Mesenchymal stem cell (in vitro differentiated cells and primary cell): ENCODE measurements at regions not wholly inside any gene's neighbourhood (a gene's known extent, or its start where the extent isn't known, plus 50 kb on each side); places are given as distances from the start of the nearest gene placed in this dataset.

Source experiments
- DNase-seq: peaks from one replicate; pipeline ENCODE4 v3.0.0-alpha.2; 2013
- H2AFZ ChIP-seq: one replicate; pipeline ENCODE4 v1.6.1; 2013; ENCODE audit warnings: low read depth, mild to moderate bottlenecking, control low read depth, inconsistent platforms, low read length, moderate library complexity
- H2AK5ac ChIP-seq: 2 replicates; pipeline ENCODE4 v1.6.1; 2013; ENCODE audit warnings: low read length, moderate library complexity, mild to moderate bottlenecking, inconsistent platforms; ENCODE audit not compliant: severe bottlenecking
- H2BK120ac ChIP-seq: one replicate; pipeline ENCODE4 v1.6.1; 2013; ENCODE audit warnings: low read depth, mild to moderate bottlenecking, inconsistent platforms, low read length, moderate library complexity
- H2BK12ac ChIP-seq, 2 experiments: one replicate each; pipeline ENCODE4 v1.6.1; 2013; ENCODE audit warnings: inconsistent platforms in 2 of 2, low read length in 2 of 2, mild to moderate bottlenecking in 2 of 2, moderate library complexity in 2 of 2, control low read depth in 1 of 2
- H2BK15ac ChIP-seq: one replicate; pipeline ENCODE4 v1.6.1; 2013; ENCODE audit warnings: mild to moderate bottlenecking, low read depth, inconsistent platforms; ENCODE audit not compliant: poor library complexity, severe bottlenecking
- H2BK5ac ChIP-seq: 2 replicates; pipeline ENCODE4 v1.6.1; 2013; ENCODE audit warnings: low read depth, mild to moderate bottlenecking, low read length, control low read depth, inconsistent platforms; ENCODE audit not compliant: poor library complexity, severe bottlenecking
- H3K14ac ChIP-seq, 2 experiments: one replicate each; pipeline ENCODE4 v1.6.1; 2013; ENCODE audit warnings: inconsistent platforms in 2 of 2, low read length in 2 of 2, control low read depth in 1 of 2, mild to moderate bottlenecking in 1 of 2, moderate library complexity in 1 of 2
- H3K18ac ChIP-seq, 2 experiments: one replicate each; pipeline ENCODE4 v1.6.1; 2013; ENCODE audit warnings: inconsistent platforms in 2 of 2, low read length in 2 of 2, control low read depth in 1 of 2, low read depth in 1 of 2, mild to moderate bottlenecking in 1 of 2
- H3K23ac ChIP-seq, 2 experiments: one replicate each; pipeline ENCODE4 v1.6.1; 2013; ENCODE audit warnings: inconsistent platforms in 2 of 2, low read length in 2 of 2, mild to moderate bottlenecking in 2 of 2, moderate library complexity in 2 of 2, control low read depth in 1 of 2
- H3K27ac ChIP-seq: 2 replicates; pipeline ENCODE4 v1.5.1; 2013; ENCODE audit warnings: mild to moderate bottlenecking, moderate library complexity, low read length, control low read depth, inconsistent platforms; ENCODE audit not compliant: poor library complexity, severe bottlenecking
- H3K27me3 ChIP-seq, 2 experiments: 2 replicates each; pipeline versions ENCODE4 v1.6.1 to v1.7.0; 2013; ENCODE audit warnings: low read length in 2 of 2, mild to moderate bottlenecking in 2 of 2, moderate library complexity in 2 of 2, control low read depth in 1 of 2, inconsistent platforms in 1 of 2; ENCODE audit not compliant: control insufficient read depth in 1 of 2, insufficient read depth in 1 of 2
- H3K36me3 ChIP-seq, 2 experiments: 2 replicates each; pipeline versions ENCODE4 v1.6.1 to v1.7.0; 2013; ENCODE audit warnings: low read length in 2 of 2, control low read depth in 1 of 2, inconsistent platforms in 1 of 2, low read depth in 1 of 2, mild to moderate bottlenecking in 1 of 2; ENCODE audit not compliant: insufficient read depth in 2 of 2, control insufficient read depth in 1 of 2
- H3K4ac ChIP-seq, 2 experiments: one replicate each; pipeline ENCODE4 v1.6.1; 2013; ENCODE audit warnings: inconsistent platforms in 2 of 2, low read length in 2 of 2, mild to moderate bottlenecking in 2 of 2, moderate library complexity in 2 of 2, control low read depth in 1 of 2, low read depth in 1 of 2
- H3K4me1 ChIP-seq: 2 replicates; pipeline ENCODE4 v1.6.1; 2013; ENCODE audit warnings: low read depth, low read length, control low read depth; ENCODE audit not compliant: control insufficient read depth, insufficient read depth
- H3K4me2 ChIP-seq: 2 replicates; pipeline ENCODE4 v1.6.1; 2013; ENCODE audit warnings: low read length, mild to moderate bottlenecking, inconsistent platforms; ENCODE audit not compliant: poor library complexity, severe bottlenecking
- H3K4me3 ChIP-seq, 2 experiments: 2 replicates each; pipeline versions ENCODE4 v1.5.1 to v1.7.0; 2013; ENCODE audit warnings: low read length in 2 of 2, mild to moderate bottlenecking in 2 of 2, control low read depth in 1 of 2, low read depth in 1 of 2; ENCODE audit not compliant: insufficient read depth in 1 of 2
- H3K79me1 ChIP-seq: replicated peaks from 2 replicates; pipeline ENCODE4 v1.6.1; 2013; ENCODE audit warnings: mild to moderate bottlenecking, control low read depth, low read length, inconsistent platforms; ENCODE audit not compliant: poor library complexity, severe bottlenecking
- H3K9ac ChIP-seq: 2 replicates; pipeline ENCODE4 v1.7.0; 2013; ENCODE audit warnings: mild to moderate bottlenecking, low read length, moderate library complexity
- H3K9me3 ChIP-seq: 2 replicates; pipeline ENCODE4 v1.7.0; 2013; ENCODE audit warnings: mild to moderate bottlenecking, low read length; ENCODE audit not compliant: control insufficient read depth
- H4K8ac ChIP-seq: one replicate; pipeline ENCODE4 v1.6.1; 2013; ENCODE audit warnings: inconsistent platforms, mild to moderate bottlenecking, low read length, moderate library complexity
- H4K91ac ChIP-seq: one replicate; pipeline ENCODE4 v1.6.1; 2013; ENCODE audit warnings: mild to moderate bottlenecking, low read length, inconsistent platforms
- WGBS: methylation state at CpG from one replicate; pipeline ENCODE4 v1.1.7; 2013; ENCODE audit warnings: mixed read lengths; 5-methylcytosine and 5-hydroxymethylcytosine counted together

GRCh38 chr12:116465407-116465806 is 93.8 kb upstream of the MAP1LC3B2 start:
- Histone ChIP-seq H4K91ac (no peak overlapping the region), H3K4ac (no peak overlapping the region), H4K8ac (no peak overlapping the region), H2BK120ac (no peak overlapping the region), H3K9me3 (no peaks in the 10 kb centered on the region), H3K18ac (no peak overlapping the region), H2AFZ (no peak overlapping the region), H2AK5ac (no peak overlapping the region), H3K79me1 (no peaks in the 10 kb centered on the region), H3K23ac (no peak overlapping the region), H3K4me3 (no peak overlapping the region), H3K9ac (no peak overlapping the region), H2BK15ac (no peak overlapping the region), H3K4me2 (no peak overlapping the region), H3K14ac (no peak overlapping the region), H3K36me3 (no peaks in the 10 kb centered on the region), H3K27me3 (no peaks in the 10 kb centered on the region), H3K27ac (no peak overlapping the region), H3K4me1 (peaks cover 3% of the 10 kb centered on the region), H2BK5ac (no peak overlapping the region), H2BK12ac (no peak overlapping the region)
- WGBS: 100% methylated on average over 1 of the region's 3 CpGs
- no peak for DNase-seq

DNA sequence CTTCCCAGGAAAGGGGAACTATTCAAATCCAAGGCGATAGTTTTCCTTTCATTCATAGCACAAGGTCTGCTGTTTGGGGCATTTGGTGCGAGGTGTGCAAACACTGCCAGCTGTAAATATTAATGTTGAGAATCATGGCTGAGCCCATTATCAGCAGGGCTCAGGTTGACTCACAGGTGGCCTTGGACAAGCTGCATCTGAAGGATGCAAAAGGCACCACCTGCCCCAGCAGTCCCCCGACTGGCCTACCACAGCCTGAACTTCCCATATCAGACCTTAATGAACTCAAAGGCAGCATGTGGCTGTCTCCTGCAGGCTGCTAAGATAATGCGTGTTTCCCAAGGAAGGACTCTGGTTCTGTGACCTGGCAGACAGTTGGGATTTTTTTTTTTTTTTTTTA is 93.3 kb upstream of the MAP1LC3B2 start:
- WGBS: 79% methylated on average over 4 of the region's 4 CpGs

DNA sequence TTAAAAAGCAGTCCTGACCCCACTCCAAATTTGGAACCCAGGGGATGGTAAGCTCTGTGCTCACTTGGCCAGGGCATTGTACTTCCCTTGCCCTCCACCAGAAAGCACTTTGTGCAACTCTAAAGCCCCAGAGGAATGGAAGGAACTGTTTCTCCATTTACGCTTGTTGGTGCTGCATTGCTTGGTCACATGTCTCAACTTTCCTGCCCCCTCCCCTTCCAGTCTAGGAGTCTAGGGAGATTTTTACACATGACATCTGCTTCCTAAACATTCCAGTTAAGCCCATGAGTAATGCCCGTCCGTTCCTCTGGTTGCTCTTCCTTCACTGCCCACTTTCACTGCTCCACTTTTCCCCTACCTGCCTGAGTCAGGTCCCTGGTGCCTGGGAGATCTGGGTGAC is 92.6 kb upstream of the MAP1LC3B2 start:
- Histone ChIP-seq H2AK5ac (no peak overlapping the region), H3K79me1 (no peaks in the 10 kb centered on the region), H2BK15ac (no peak overlapping the region), H2AFZ (no peak overlapping the region), H3K4me2 (no peak overlapping the region), H3K36me3 (no peaks in the 10 kb centered on the region), H3K27me3 (no peaks in the 10 kb centered on the region), H2BK120ac (no peak overlapping the region), H3K9me3 (no peaks in the 10 kb centered on the region), H3K23ac (no peak overlapping the region), H2BK12ac (peak overlapping the region in 1 of 2 experiments; percentile 39), H3K4me3 (no peak overlapping the region), H3K4me1 (peaks cover 3% of the 10 kb centered on the region), H3K18ac (peak overlapping the region in 1 of 2 experiments; percentile 70), H3K14ac (no peak overlapping the region), H3K27ac (no peak overlapping the region), H4K8ac (no peak overlapping the region), H3K4ac (no peak overlapping the region), H3K9ac (no peak overlapping the region), H4K91ac (no peak overlapping the region), H2BK5ac (no peak overlapping the region)
- 27% methylated on average over 3 of the region's 3 CpGs for WGBS
- DNase-seq: peak; percentile 86

More for the DNA sequence above, 93.3 kb upstream of the MAP1LC3B2 start:
- no peak overlapping the region for H3K4ac ChIP-seq
- peak overlapping the region; percentile 50 for H2AK5ac ChIP-seq
- no peaks in the 10 kb centered on the region for H3K27me3 ChIP-seq
- H3K9me3 ChIP-seq: no peaks in the 10 kb centered on the region
- H4K8ac ChIP-seq: no peak overlapping the region
- H2BK15ac ChIP-seq: no peak overlapping the region
- H3K14ac ChIP-seq: no peak overlapping the region
- no peak overlapping the region for H2AFZ ChIP-seq
- H3K4me1 ChIP-seq: peaks cover 3% of the 10 kb centered on the region
- no peak overlapping the region for H3K9ac ChIP-seq
- peak overlapping the region; percentile 28 to 38 for H2BK12ac ChIP-seq
- no peak overlapping the region for H3K23ac ChIP-seq
- H3K4me2 ChIP-seq: no peak overlapping the region
- H3K18ac ChIP-seq: peak overlapping the region in 1 of 2 experiments; percentile 53
- H3K27ac ChIP-seq: no peak overlapping the region
- H3K4me3 ChIP-seq: no peak overlapping the region
- no peak overlapping the region for H2BK120ac ChIP-seq
- H2BK5ac ChIP-seq: no peak overlapping the region
- H3K36me3 ChIP-seq: no peaks in the 10 kb centered on the region
- no peak for DNase-seq
- H4K91ac ChIP-seq: no peak overlapping the region
- H3K79me1 ChIP-seq: no peaks in the 10 kb centered on the region

- no peak overlapping the region for H3K4me2 ChIP-seq
- H3K9ac ChIP-seq: no peak overlapping the region
- H2AK5ac ChIP-seq: no peak overlapping the region
- H3K4me3 ChIP-seq: no peak overlapping the region
- H3K4me1 ChIP-seq: peaks cover 3% of the 10 kb centered on the region
- H2BK15ac ChIP-seq: no peak overlapping the region
- H3K36me3 ChIP-seq: no peaks in the 10 kb centered on the region
- H3K9me3 ChIP-seq: no peaks in the 10 kb centered on the region
- H2BK120ac ChIP-seq: no peak overlapping the region
- H3K27me3 ChIP-seq: no peaks in the 10 kb centered on the region
- no peak for DNase-seq
- no peak overlapping the region for H2BK5ac ChIP-seq
- H3K14ac ChIP-seq: no peak overlapping the region
- WGBS: 100% methylated on average over 1 of the region's 3 CpGs
- no peak overlapping the region for H3K27ac ChIP-seq
- no peak overlapping the region for H3K18ac ChIP-seq
- no peaks in the 10 kb centered on the region for H3K79me1 ChIP-seq
- no peak overlapping the region for H3K23ac ChIP-seq
- H2BK12ac ChIP-seq: no peak overlapping the region
- H2AFZ ChIP-seq: no peak overlapping the region
- no peak overlapping the region for H4K8ac ChIP-seq
- H4K91ac ChIP-seq: no peak overlapping the region
- H3K4ac ChIP-seq: no peak overlapping the region
Observed at GRCh38 chr12:116469344-116469743, 89.8 kb upstream of the MAP1LC3B2 start.
